AG08395 (cell line): ENCODE measurements at regions not wholly inside any gene's neighbourhood (a gene's known extent, or its start where the extent isn't known, plus 50 kb on each side); places are given as distances from the start of the nearest gene placed in this dataset.
"Not testable (repeated sequence)": the region's sequence is repeated elsewhere in the genome, so short reads cannot be mapped to it uniquely, and the experiment has no call there.

Experiments used
- DNase-seq: peaks from one replicate; pipeline ENCODE4 v3.0.0; 2012; ENCODE audit warnings: mixed read lengths, low spot score

GRCh38 chr4:31016322-31017061 is 296.3 kb downstream of the PCDH7 start:
- no peak for DNase-seq

- DNase-seq = no peak
These were observed 300.2 kb downstream of the PCDH7 start for GRCh38 chr4:31020363-31020762.

- no peak for DNase-seq
These were observed 300.8 kb downstream of the PCDH7 start for GRCh38 chr4:31021008-31021407.

GRCh38 chr4:31022702-31023101 is 302.5 kb downstream of the PCDH7 start:
- no peak for DNase-seq

- no peak for DNase-seq
These were observed 302.9 kb downstream of the PCDH7 start for GRCh38 chr4:31023109-31023508.

GRCh38 chr4:31023742-31024141 is 303.6 kb downstream of the PCDH7 start:
- DNase-seq = no peak

GRCh38 chr4:31024781-31025180 is 304.6 kb downstream of the PCDH7 start:
- DNase-seq = not testable (repeated sequence)

GRCh38 chr4:31026256-31026655 is 306.1 kb downstream of the PCDH7 start:
- no peak for DNase-seq

- DNase-seq = no peak
These were observed 314.4 kb downstream of the PCDH7 start for GRCh38 chr4:31034550-31034949.

GRCh38 chr4:31035761-31036160 is 315.6 kb downstream of the PCDH7 start:
- DNase-seq = no peak

- DNase-seq = no peak
These were observed 317.5 kb downstream of the PCDH7 start for GRCh38 chr4:31037703-31038102.

GRCh38 chr4:31039382-31039781 is 319.2 kb downstream of the PCDH7 start:
- DNase-seq = no peak

- DNase-seq = no peak
These were observed 319.9 kb downstream of the PCDH7 start for GRCh38 chr4:31040106-31040505.

- no peak for DNase-seq
These were observed 321.2 kb downstream of the PCDH7 start for GRCh38 chr4:31041385-31041784.

GRCh38 chr4:31041853-31042252 is 321.7 kb downstream of the PCDH7 start:
- DNase-seq = no peak

- DNase-seq = no peak
These were observed 323.4 kb downstream of the PCDH7 start for GRCh38 chr4:31043382-31044062.

GRCh38 chr4:31045151-31045550 is 325.0 kb downstream of the PCDH7 start:
- DNase-seq = no peak

GRCh38 chr4:31045724-31046318 is 325.7 kb downstream of the PCDH7 start:
- no peak for DNase-seq

- DNase-seq = no peak
These were observed 331.0 kb downstream of the PCDH7 start for GRCh38 chr4:31051151-31051550.

GRCh38 chr4:31051565-31051964 is 331.4 kb downstream of the PCDH7 start:
- no peak for DNase-seq

GRCh38 chr4:31052519-31052918 is 332.4 kb downstream of the PCDH7 start:
- no peak for DNase-seq

GRCh38 chr4:31053451-31053850 is 333.3 kb downstream of the PCDH7 start:
- DNase-seq = no peak

GRCh38 chr4:31054295-31054694 is 334.1 kb downstream of the PCDH7 start:
- DNase-seq = no peak
